ENCODE measurements at regions not wholly inside any gene's neighbourhood (a gene's known extent, or its start where the extent isn't known, plus 50 kb on each side); places are given as distances from the start of the nearest gene placed in this dataset.

- TF ChIP-seq, protein P1, sequence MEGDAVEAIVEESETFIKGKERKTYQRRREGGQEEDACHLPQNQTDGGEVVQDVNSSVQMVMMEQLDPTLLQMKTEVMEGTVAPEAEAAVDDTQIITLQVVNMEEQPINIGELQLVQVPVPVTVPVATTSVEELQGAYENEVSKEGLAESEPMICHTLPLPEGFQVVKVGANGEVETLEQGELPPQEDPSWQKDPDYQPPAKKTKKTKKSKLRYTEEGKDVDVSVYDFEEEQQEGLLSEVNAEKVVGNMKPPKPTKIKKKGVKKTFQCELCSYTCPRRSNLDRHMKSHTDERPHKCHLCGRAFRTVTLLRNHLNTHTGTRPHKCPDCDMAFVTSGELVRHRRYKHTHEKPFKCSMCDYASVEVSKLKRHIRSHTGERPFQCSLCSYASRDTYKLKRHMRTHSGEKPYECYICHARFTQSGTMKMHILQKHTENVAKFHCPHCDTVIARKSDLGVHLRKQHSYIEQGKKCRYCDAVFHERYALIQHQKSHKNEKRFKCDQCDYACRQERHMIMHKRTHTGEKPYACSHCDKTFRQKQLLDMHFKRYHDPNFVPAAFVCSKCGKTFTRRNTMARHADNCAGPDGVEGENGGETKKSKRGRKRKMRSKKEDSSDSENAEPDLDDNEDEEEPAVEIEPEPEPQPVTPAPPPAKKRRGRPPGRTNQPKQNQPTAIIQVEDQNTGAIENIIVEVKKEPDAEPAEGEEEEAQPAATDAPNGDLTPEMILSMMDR (IDR thresholded peaks at IDR 0.05; ENCODE audit: low read depth, low read length) = no peak
- TF ChIP-seq EZH2phosphoT487 (IDR thresholded peaks at IDR 0.05; ENCODE audit: low read depth) = no peak
Measured at GRCh38 chr2:22110244-22110651, 986.5 kb downstream of the TDRD15 start.
